ENCODE measurements at regions not wholly inside any gene's neighbourhood (a gene's known extent, or its start where the extent isn't known, plus 50 kb on each side); places are given as distances from the start of the nearest gene placed in this dataset.

GRCh38 chr1:191895049-191895448 lies 263.2 kb upstream of the RGS18 start:
- WGBS (ENCODE audit: insufficient coverage), result 30% methylated on average over 2 of the region's 2 CpGs
- Mint-ChIP-seq H3K4me3 (no peak overlapping the region), H3K9me3 (peaks cover 0 to 7% (median 4%) of the 10 kb centered on the region in 3 donors), H3K36me3 (no peaks in the 10 kb centered on the region), H3K27ac (no peak overlapping the region), H3K4me1 (no peaks in the 10 kb centered on the region), H3K27me3 (no peaks in the 10 kb centered on the region)
- H3K4me3 ChIP-seq (ENCODE audit: control insufficient read depth in 1 of 2, extremely low read depth in 1 of 2, low read length in 1 of 2), result no peak overlapping the region
- ATAC-seq (replicated peaks in 1 of 4) (no peak), DNase-seq (no peak)
- ChIA-PET CTCF (no interaction called here), POLR2A (no interaction called here)
- H3K27ac ChIP-seq (ENCODE audit: low read length), result no peak overlapping the region
- no peaks in the 10 kb centered on the region for H3K4me1 ChIP-seq (ENCODE audit: control insufficient read depth in 1 of 2, extremely low read depth in 1 of 2, insufficient read depth in 2 of 2, low read length in 2 of 2)
- no peaks in the 10 kb centered on the region for H3K27me3 ChIP-seq (replicated peaks in 1 of 2; ENCODE audit: control insufficient read depth in 2 of 2, extremely low read depth in 1 of 2, insufficient read depth in 2 of 2, low read length in 1 of 2)
- no peaks in the 10 kb centered on the region for H3K36me3 ChIP-seq (ENCODE audit: control insufficient read depth in 2 of 2, extremely low read depth in 1 of 2, insufficient read depth in 1 of 2, low read length in 1 of 2)
- H3K9me3 ChIP-seq, result no peaks in the 10 kb centered on the region

GRCh38 chr1:191895462-191896058 lies 262.7 kb upstream of the RGS18 start:
- POLR2A ChIA-PET, result interaction anchor here in 1 of 2 donors (0.6 kb wide), 1 partner anchor 27 kb away, joined by 3 read pairs; no protein-coding TSS in a partner anchor
- H3K27me3 Mint-ChIP-seq, result no peaks in the 10 kb centered on the region

GRCh38 chr1:191897134-191897533 lies 261.1 kb upstream of the RGS18 start:
- ChIA-PET CTCF (no interaction called here), POLR2A (no interaction called here)
- 94% methylated on average over 2 of the region's 3 CpGs for WGBS (ENCODE audit: insufficient coverage)
- Histone ChIP-seq H3K27me3 (replicated peaks in 1 of 2; ENCODE audit: control insufficient read depth in 2 of 2, extremely low read depth in 1 of 2, insufficient read depth in 2 of 2, low read length in 1 of 2) (no peaks in the 10 kb centered on the region), H3K4me1 (ENCODE audit: control insufficient read depth in 1 of 2, extremely low read depth in 1 of 2, insufficient read depth in 2 of 2, low read length in 2 of 2) (no peaks in the 10 kb centered on the region), H3K36me3 (ENCODE audit: control insufficient read depth in 2 of 2, extremely low read depth in 1 of 2, insufficient read depth in 1 of 2, low read length in 1 of 2) (no peaks in the 10 kb centered on the region), H3K27ac (ENCODE audit: low read length) (no peak overlapping the region), H3K4me3 (ENCODE audit: control insufficient read depth in 1 of 2, extremely low read depth in 1 of 2, low read length in 1 of 2) (no peak overlapping the region), H3K9me3 (no peaks in the 10 kb centered on the region)
- DNase-seq, result no peak
- Mint-ChIP-seq H3K4me3 (no peak overlapping the region), H3K27me3 (no peaks in the 10 kb centered on the region), H3K4me1 (no peaks in the 10 kb centered on the region), H3K9me3 (peaks cover 0 to 15% (median 4%) of the 10 kb centered on the region in 3 donors), H3K36me3 (no peaks in the 10 kb centered on the region), H3K27ac (no peak overlapping the region)
- ATAC-seq (replicated peaks in 1 of 4), result no peak

More at GRCh38 chr1:191895462-191896058, 262.7 kb upstream of the RGS18 start:
- Histone ChIP-seq H3K36me3 (ENCODE audit: control insufficient read depth in 2 of 2, extremely low read depth in 1 of 2, insufficient read depth in 1 of 2, low read length in 1 of 2) (no peaks in the 10 kb centered on the region), H3K4me3 (ENCODE audit: control insufficient read depth in 1 of 2, extremely low read depth in 1 of 2, low read length in 1 of 2) (no peak overlapping the region), H3K27me3 (replicated peaks in 1 of 2; ENCODE audit: control insufficient read depth in 2 of 2, extremely low read depth in 1 of 2, insufficient read depth in 2 of 2, low read length in 1 of 2) (no peaks in the 10 kb centered on the region), H3K9me3 (no peaks in the 10 kb centered on the region), H3K4me1 (ENCODE audit: control insufficient read depth in 1 of 2, extremely low read depth in 1 of 2, insufficient read depth in 2 of 2, low read length in 2 of 2) (no peaks in the 10 kb centered on the region), H3K27ac (ENCODE audit: low read length) (no peak overlapping the region)
- ATAC-seq (replicated peaks in 1 of 4) (no peak), DNase-seq (no peak)
- Mint-ChIP-seq H3K9me3 (peaks cover 0 to 11% (median 4%) of the 10 kb centered on the region in 3 donors), H3K4me1 (no peaks in the 10 kb centered on the region), H3K36me3 (no peaks in the 10 kb centered on the region), H3K4me3 (no peak overlapping the region), H3K27ac (no peak overlapping the region)
- CTCF ChIA-PET, result no interaction called here

GRCh38 chr1:191901651-191902050 lies 256.6 kb upstream of the RGS18 start:
- no peak overlapping the region for H3K4me3 ChIP-seq (ENCODE audit: control insufficient read depth in 1 of 2, extremely low read depth in 1 of 2, low read length in 1 of 2)
- Mint-ChIP-seq H3K4me3 (no peak overlapping the region), H3K27ac (no peak overlapping the region), H3K36me3 (no peaks in the 10 kb centered on the region), H3K4me1 (no peaks in the 10 kb centered on the region), H3K27me3 (no peaks in the 10 kb centered on the region), H3K9me3 (peaks cover 0 to 15% (median 0%) of the 10 kb centered on the region in 3 donors)
- H3K27me3 ChIP-seq (replicated peaks in 1 of 2; ENCODE audit: control insufficient read depth in 2 of 2, extremely low read depth in 1 of 2, insufficient read depth in 2 of 2, low read length in 1 of 2), result no peaks in the 10 kb centered on the region
- H3K27ac ChIP-seq (ENCODE audit: low read length), result no peak overlapping the region
- POLR2A ChIA-PET, result no interaction called here
- DNase-seq (no peak), ATAC-seq (replicated peaks in 1 of 4) (no peak)
- 81% methylated on average over 3 of the region's 7 CpGs for WGBS (ENCODE audit: insufficient coverage)
- H3K9me3 ChIP-seq, result no peaks in the 10 kb centered on the region
- no peaks in the 10 kb centered on the region for H3K36me3 ChIP-seq (ENCODE audit: control insufficient read depth in 2 of 2, extremely low read depth in 1 of 2, insufficient read depth in 1 of 2, low read length in 1 of 2)
- H3K4me1 ChIP-seq (ENCODE audit: control insufficient read depth in 1 of 2, extremely low read depth in 1 of 2, insufficient read depth in 2 of 2, low read length in 2 of 2), result no peaks in the 10 kb centered on the region
- CTCF ChIA-PET, result no interaction called here

GRCh38 chr1:191904991-191905390 lies 253.3 kb upstream of the RGS18 start:
- Histone ChIP-seq H3K9me3 (no peaks in the 10 kb centered on the region), H3K4me3 (ENCODE audit: control insufficient read depth in 1 of 2, extremely low read depth in 1 of 2, low read length in 1 of 2) (no peak overlapping the region), H3K4me1 (ENCODE audit: control insufficient read depth in 1 of 2, extremely low read depth in 1 of 2, insufficient read depth in 2 of 2, low read length in 2 of 2) (no peaks in the 10 kb centered on the region), H3K27me3 (replicated peaks in 1 of 2; ENCODE audit: control insufficient read depth in 2 of 2, extremely low read depth in 1 of 2, insufficient read depth in 2 of 2, low read length in 1 of 2) (no peaks in the 10 kb centered on the region), H3K36me3 (ENCODE audit: control insufficient read depth in 2 of 2, extremely low read depth in 1 of 2, insufficient read depth in 1 of 2, low read length in 1 of 2) (no peaks in the 10 kb centered on the region), H3K27ac (ENCODE audit: low read length) (no peak overlapping the region)
- peaks cover 3 to 15% (median 3%) of the 10 kb centered on the region in 3 donors for H3K9me3 Mint-ChIP-seq
- POLR2A ChIA-PET, result no interaction called here
- H3K27me3 Mint-ChIP-seq, result no peaks in the 10 kb centered on the region
- H3K4me1 Mint-ChIP-seq, result no peaks in the 10 kb centered on the region
- H3K36me3 Mint-ChIP-seq, result no peaks in the 10 kb centered on the region
- no peak overlapping the region for H3K27ac Mint-ChIP-seq
- CTCF ChIA-PET, result no interaction called here
- no peak overlapping the region for H3K4me3 Mint-ChIP-seq
- no peak for ATAC-seq (replicated peaks in 1 of 4)
- DNase-seq, result no peak

GRCh38 chr1:191905781-191906180 lies 252.5 kb upstream of the RGS18 start:
- no peaks in the 10 kb centered on the region for H3K27me3 Mint-ChIP-seq
- CTCF ChIA-PET, result no interaction called here
- no peaks in the 10 kb centered on the region for H3K27me3 ChIP-seq (replicated peaks in 1 of 2; ENCODE audit: control insufficient read depth in 2 of 2, extremely low read depth in 1 of 2, insufficient read depth in 2 of 2, low read length in 1 of 2)
- H3K27ac ChIP-seq (ENCODE audit: low read length), result no peak overlapping the region
- no peak overlapping the region for H3K4me3 Mint-ChIP-seq
- no peaks in the 10 kb centered on the region for H3K36me3 ChIP-seq (ENCODE audit: control insufficient read depth in 2 of 2, extremely low read depth in 1 of 2, insufficient read depth in 1 of 2, low read length in 1 of 2)
- peaks cover 3 to 18% (median 7%) of the 10 kb centered on the region in 3 donors for H3K9me3 Mint-ChIP-seq
- POLR2A ChIA-PET, result no interaction called here
- H3K36me3 Mint-ChIP-seq, result no peaks in the 10 kb centered on the region
- H3K27ac Mint-ChIP-seq, result no peak overlapping the region
- no peaks in the 10 kb centered on the region for H3K4me1 ChIP-seq (ENCODE audit: control insufficient read depth in 1 of 2, extremely low read depth in 1 of 2, insufficient read depth in 2 of 2, low read length in 2 of 2)
- H3K9me3 ChIP-seq, result no peaks in the 10 kb centered on the region
- H3K4me3 ChIP-seq (ENCODE audit: control insufficient read depth in 1 of 2, extremely low read depth in 1 of 2, low read length in 1 of 2), result no peak overlapping the region
- no peaks in the 10 kb centered on the region for H3K4me1 Mint-ChIP-seq
- ATAC-seq (replicated peaks in 1 of 4) (no peak), DNase-seq (no peak)
- no CpG with 5 or more reads among the region's 1 CpG for WGBS (ENCODE audit: insufficient coverage)

- no CpG with 5 or more reads among the region's 2 CpGs for WGBS (ENCODE audit: insufficient coverage)
- ChIA-PET POLR2A (interaction anchor here in 1 of 2 donors (0.6 kb wide), 1 partner anchor 16 kb away, joined by 3 read pairs; no protein-coding TSS in a partner anchor), CTCF (no interaction called here)
- ATAC-seq (replicated peaks in 1 of 4) (no peak), DNase-seq (no peak)
- Mint-ChIP-seq H3K27me3 (no peaks in the 10 kb centered on the region), H3K4me1 (no peaks in the 10 kb centered on the region), H3K27ac (no peak overlapping the region), H3K9me3 (peaks cover 3 to 17% (median 10%) of the 10 kb centered on the region in 3 donors), H3K4me3 (no peak overlapping the region), H3K36me3 (no peaks in the 10 kb centered on the region)
- H3K4me1 ChIP-seq (ENCODE audit: control insufficient read depth in 1 of 2, extremely low read depth in 1 of 2, insufficient read depth in 2 of 2, low read length in 2 of 2), result no peaks in the 10 kb centered on the region
- no peaks in the 10 kb centered on the region for H3K9me3 ChIP-seq
- H3K36me3 ChIP-seq (ENCODE audit: control insufficient read depth in 2 of 2, extremely low read depth in 1 of 2, insufficient read depth in 1 of 2, low read length in 1 of 2), result no peaks in the 10 kb centered on the region
- H3K27ac ChIP-seq (ENCODE audit: low read length), result no peak overlapping the region
- no peaks in the 10 kb centered on the region for H3K27me3 ChIP-seq (replicated peaks in 1 of 2; ENCODE audit: control insufficient read depth in 2 of 2, extremely low read depth in 1 of 2, insufficient read depth in 2 of 2, low read length in 1 of 2)
- H3K4me3 ChIP-seq (ENCODE audit: control insufficient read depth in 1 of 2, extremely low read depth in 1 of 2, low read length in 1 of 2), result no peak overlapping the region
These were observed 251.1 kb upstream of the RGS18 start for GRCh38 chr1:191907121-191907520.

Measured in T-cell (primary cell).